ENCODE measurements at regions not wholly inside any gene's neighbourhood (a gene's known extent, or its start where the extent isn't known, plus 50 kb on each side); places are given as distances from the start of the nearest gene placed in this dataset.

- TF ChIP-seq CREB1 (CRISPR knock-in tag; IDR thresholded peaks at IDR 0.05; ENCODE audit: low read depth) (no peak), STAT1 (IDR thresholded peaks at IDR 0.05; ENCODE audit: unreplicated experiment) (no peak), EZH2phosphoT487 (IDR thresholded peaks at IDR 0.05; ENCODE audit: unreplicated experiment) (no peak), NANOG (IDR thresholded peaks at IDR 0.05; ENCODE audit: borderline replicate concordance) (no peak), ZNF331 (CRISPR knock-in tag; IDR thresholded peaks at IDR 0.05; ENCODE audit: low read depth) (no peak), ETS1 (IDR thresholded peaks at IDR 0.05) (no peak), JUNB (IDR thresholded peaks at IDR 0.05; ENCODE audit: unreplicated experiment) (no peak), CTCF (conservative IDR thresholded peaks at IDR 0.05; ENCODE audit: low read depth in 2 of 2) (no peak)
Observed at GRCh38 chr14:96745500-96746051, 51.6 kb upstream of the VRK1 start (continued).

GRCh38 chr14:96746101-96746500, 51.1 kb upstream of the VRK1 start:
- Histone ChIP-seq H4K20me1 (replicated peaks; ENCODE audit: insufficient read depth) (no peaks in the 10 kb centered on the region), H3K9me2 (ENCODE audit: insufficient read depth) (no peaks in the 10 kb centered on the region), H3K4me2 (no peak overlapping the region), H2AFZ (no peak overlapping the region), H3K79me2 (replicated peaks; ENCODE audit: insufficient read depth) (no peaks in the 10 kb centered on the region), H3K36me3 (ENCODE audit: insufficient read depth) (no peaks in the 10 kb centered on the region), H3K4me1 (ENCODE audit: insufficient read depth) (no peaks in the 10 kb centered on the region), H3F3A (replicated peaks; ENCODE audit: low read depth) (no peaks in the 10 kb centered on the region), H3K27ac (ENCODE audit: low read depth) (no peak overlapping the region), H3K4me3 (no peak overlapping the region), H3K27me3 (ENCODE audit: insufficient read depth) (peaks cover 5% of the 10 kb centered on the region)
- no peak for DNase-seq (ENCODE audit: low spot score)
- H3K27ac Mint-ChIP-seq, result no peak overlapping the region
- H3K4me3 Mint-ChIP-seq, result no peak overlapping the region
- H3K9me3 Mint-ChIP-seq, result no peaks in the 10 kb centered on the region; the same call in 2 of the 3 replicates
- no peaks in the 10 kb centered on the region for H3K36me3 Mint-ChIP-seq (ENCODE audit: low read depth)
- no peak for ATAC-seq
- peaks cover 2% of the 10 kb centered on the region; the same call in 2 of the 3 replicates for H3K4me1 Mint-ChIP-seq
- peaks cover 3% of the 10 kb centered on the region for H3K27me3 Mint-ChIP-seq (ENCODE audit: insufficient read depth, low read depth, poor library complexity)
- TF ChIP-seq ZNF462 (CRISPR knock-in tag; IDR thresholded peaks at IDR 0.05), result no peak
- no peak for TF ChIP-seq POLR2AphosphoS5 (IDR thresholded peaks at IDR 0.05; ENCODE audit: low read depth)
- no peak for TF ChIP-seq STAT1 (IDR thresholded peaks at IDR 0.05; ENCODE audit: unreplicated experiment)
- no peak for TF ChIP-seq ZNF331 (CRISPR knock-in tag; IDR thresholded peaks at IDR 0.05; ENCODE audit: low read depth)
- no peak for TF ChIP-seq ZNF114 (CRISPR knock-in tag; IDR thresholded peaks at IDR 0.05)
- TF ChIP-seq ETS1 (IDR thresholded peaks at IDR 0.05), result no peak
- no peak for TF ChIP-seq CREB1 (CRISPR knock-in tag; IDR thresholded peaks at IDR 0.05; ENCODE audit: low read depth)
- TF ChIP-seq JUNB (IDR thresholded peaks at IDR 0.05; ENCODE audit: unreplicated experiment), result no peak
- no peak for TF ChIP-seq EZH2phosphoT487 (IDR thresholded peaks at IDR 0.05; ENCODE audit: unreplicated experiment)
- no peak for TF ChIP-seq EZH2 (IDR thresholded peaks at IDR 0.05; ENCODE audit: low read depth, unreplicated experiment)
- TF ChIP-seq NANOG (IDR thresholded peaks at IDR 0.05; ENCODE audit: borderline replicate concordance), result no peak

Data from GM23338 (cell line).